Neural cell (in vitro differentiated cells): ENCODE measurements at regions not wholly inside any gene's neighbourhood (a gene's known extent, or its start where the extent isn't known, plus 50 kb on each side); places are given as distances from the start of the nearest gene placed in this dataset.

Experiments used
- EP300 ChIP-seq: fragments of 450-650 bp; conservative IDR thresholded peaks from 2 replicates; pipeline ENCODE4 v1.6.1; 2014; ENCODE audit warnings: antibody characterized with exemption, mild to moderate bottlenecking, moderate library complexity; ENCODE audit not compliant: poor library complexity, severe bottlenecking
- EZH2 ChIP-seq: fragments of 200-600, 300-800 bp; shearing (Covaris generic), sonication (generic); IDR thresholded peaks from 2 replicates; pipeline ENCODE4 v1.6.1; 2014; ENCODE audit warnings: antibody characterized with exemption, low read length, borderline replicate concordance, mild to moderate bottlenecking; ENCODE audit not compliant: insufficient read depth, poor library complexity, severe bottlenecking
- MXI1 ChIP-seq: fragments of 450-650 bp; conservative IDR thresholded peaks from 2 replicates; pipeline ENCODE4 v1.6.1; 2014; ENCODE audit warnings: antibody characterized with exemption, mild to moderate bottlenecking; ENCODE audit not compliant: poor library complexity, severe bottlenecking
- POLR2AphosphoS5 ChIP-seq: IDR thresholded peaks from 2 replicates; pipeline ENCODE4 v1.6.1; 2012
- RAD21 ChIP-seq: fragments of 450-650 bp; conservative IDR thresholded peaks from 2 replicates; pipeline ENCODE4 v1.6.1; 2014; ENCODE audit warnings: antibody characterized with exemption, mild to moderate bottlenecking, moderate library complexity
- SMC3 ChIP-seq: fragments of 450-650 bp; conservative IDR thresholded peaks from 2 replicates; pipeline ENCODE4 v1.6.1; 2014; ENCODE audit warnings: antibody characterized with exemption, mild to moderate bottlenecking, moderate library complexity; ENCODE audit not compliant: poor library complexity
- TAF1 ChIP-seq: IDR thresholded peaks from 2 replicates; pipeline ENCODE4 v1.6.1; 2012; ENCODE audit warnings: low read depth
- TF ChIP-seq, protein P1 (sequence below): fragments of 450-650 bp; IDR thresholded peaks from 2 replicates; pipeline ENCODE4 v1.5.1; 2014; ENCODE audit warnings: antibody characterized with exemption, mild to moderate bottlenecking, moderate library complexity; ENCODE audit not compliant: poor library complexity, severe bottlenecking
- TF ChIP-seq, protein P2 (sequence below): IDR thresholded peaks from 2 replicates; pipeline ENCODE4 v1.6.1; 2012; ENCODE audit warnings: borderline replicate concordance

DNA sequence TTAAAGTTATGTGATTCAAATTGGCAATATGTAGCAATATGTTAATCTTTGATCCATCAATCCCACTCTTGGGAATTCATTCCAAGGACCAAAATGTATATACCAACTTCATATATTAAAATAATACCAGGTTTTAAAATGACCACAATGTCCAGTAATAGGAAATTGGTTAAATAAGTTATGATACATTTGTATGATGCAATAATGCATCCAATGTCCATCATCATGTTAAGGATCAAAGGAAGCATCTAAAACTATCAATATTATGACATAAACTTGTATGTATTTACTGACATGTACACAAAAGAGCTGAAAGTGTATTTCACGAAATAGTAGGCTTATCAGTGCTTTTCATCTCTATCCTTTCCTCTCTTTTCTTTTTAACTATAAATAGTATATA, 406.0 kb downstream of the RSL24D1 start:
- TF ChIP-seq, protein P1, sequence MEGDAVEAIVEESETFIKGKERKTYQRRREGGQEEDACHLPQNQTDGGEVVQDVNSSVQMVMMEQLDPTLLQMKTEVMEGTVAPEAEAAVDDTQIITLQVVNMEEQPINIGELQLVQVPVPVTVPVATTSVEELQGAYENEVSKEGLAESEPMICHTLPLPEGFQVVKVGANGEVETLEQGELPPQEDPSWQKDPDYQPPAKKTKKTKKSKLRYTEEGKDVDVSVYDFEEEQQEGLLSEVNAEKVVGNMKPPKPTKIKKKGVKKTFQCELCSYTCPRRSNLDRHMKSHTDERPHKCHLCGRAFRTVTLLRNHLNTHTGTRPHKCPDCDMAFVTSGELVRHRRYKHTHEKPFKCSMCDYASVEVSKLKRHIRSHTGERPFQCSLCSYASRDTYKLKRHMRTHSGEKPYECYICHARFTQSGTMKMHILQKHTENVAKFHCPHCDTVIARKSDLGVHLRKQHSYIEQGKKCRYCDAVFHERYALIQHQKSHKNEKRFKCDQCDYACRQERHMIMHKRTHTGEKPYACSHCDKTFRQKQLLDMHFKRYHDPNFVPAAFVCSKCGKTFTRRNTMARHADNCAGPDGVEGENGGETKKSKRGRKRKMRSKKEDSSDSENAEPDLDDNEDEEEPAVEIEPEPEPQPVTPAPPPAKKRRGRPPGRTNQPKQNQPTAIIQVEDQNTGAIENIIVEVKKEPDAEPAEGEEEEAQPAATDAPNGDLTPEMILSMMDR = no peak
- TF ChIP-seq EZH2 = no peak
- no peak for TF ChIP-seq EP300
- TF ChIP-seq TAF1 = no peak
- no peak for TF ChIP-seq MXI1
- no peak for TF ChIP-seq POLR2AphosphoS5
- TF ChIP-seq, protein P2, sequence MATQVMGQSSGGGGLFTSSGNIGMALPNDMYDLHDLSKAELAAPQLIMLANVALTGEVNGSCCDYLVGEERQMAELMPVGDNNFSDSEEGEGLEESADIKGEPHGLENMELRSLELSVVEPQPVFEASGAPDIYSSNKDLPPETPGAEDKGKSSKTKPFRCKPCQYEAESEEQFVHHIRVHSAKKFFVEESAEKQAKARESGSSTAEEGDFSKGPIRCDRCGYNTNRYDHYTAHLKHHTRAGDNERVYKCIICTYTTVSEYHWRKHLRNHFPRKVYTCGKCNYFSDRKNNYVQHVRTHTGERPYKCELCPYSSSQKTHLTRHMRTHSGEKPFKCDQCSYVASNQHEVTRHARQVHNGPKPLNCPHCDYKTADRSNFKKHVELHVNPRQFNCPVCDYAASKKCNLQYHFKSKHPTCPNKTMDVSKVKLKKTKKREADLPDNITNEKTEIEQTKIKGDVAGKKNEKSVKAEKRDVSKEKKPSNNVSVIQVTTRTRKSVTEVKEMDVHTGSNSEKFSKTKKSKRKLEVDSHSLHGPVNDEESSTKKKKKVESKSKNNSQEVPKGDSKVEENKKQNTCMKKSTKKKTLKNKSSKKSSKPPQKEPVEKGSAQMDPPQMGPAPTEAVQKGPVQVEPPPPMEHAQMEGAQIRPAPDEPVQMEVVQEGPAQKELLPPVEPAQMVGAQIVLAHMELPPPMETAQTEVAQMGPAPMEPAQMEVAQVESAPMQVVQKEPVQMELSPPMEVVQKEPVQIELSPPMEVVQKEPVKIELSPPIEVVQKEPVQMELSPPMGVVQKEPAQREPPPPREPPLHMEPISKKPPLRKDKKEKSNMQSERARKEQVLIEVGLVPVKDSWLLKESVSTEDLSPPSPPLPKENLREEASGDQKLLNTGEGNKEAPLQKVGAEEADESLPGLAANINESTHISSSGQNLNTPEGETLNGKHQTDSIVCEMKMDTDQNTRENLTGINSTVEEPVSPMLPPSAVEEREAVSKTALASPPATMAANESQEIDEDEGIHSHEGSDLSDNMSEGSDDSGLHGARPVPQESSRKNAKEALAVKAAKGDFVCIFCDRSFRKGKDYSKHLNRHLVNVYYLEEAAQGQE = no peak
- TF ChIP-seq RAD21 = no peak
- no peak for TF ChIP-seq SMC3
